H9 (cell line): ENCODE measurements at regions not wholly inside any gene's neighbourhood (a gene's known extent, or its start where the extent isn't known, plus 50 kb on each side); places are given as distances from the start of the nearest gene placed in this dataset.

Source experiments
- DNase-seq: peaks from one replicate; pipeline ENCODE4 v3.0.0-alpha.2; 2017
- H2AFZ ChIP-seq: one replicate; pipeline ENCODE4 v1.6.1; 2013; ENCODE audit warnings: mild to moderate bottlenecking, low read length, control low read depth, moderate library complexity
- H2AK5ac ChIP-seq: 2 replicates; pipeline ENCODE4 v1.6.1; 2013; ENCODE audit warnings: low read length, control low read depth, mixed read lengths; ENCODE audit not compliant: insufficient read length
- H2BK120ac ChIP-seq: one replicate; pipeline ENCODE4 v1.6.1; 2013; ENCODE audit warnings: low read depth, mild to moderate bottlenecking, low read length, control low read depth, inconsistent platforms; ENCODE audit not compliant: poor library complexity, severe bottlenecking
- H2BK12ac ChIP-seq: 2 replicates; pipeline ENCODE4 v1.6.1; 2013; ENCODE audit warnings: low read length, control low read depth, mixed read lengths, low read depth; ENCODE audit not compliant: insufficient read length
- H2BK15ac ChIP-seq: 2 replicates; pipeline ENCODE4 v1.6.1; 2013; ENCODE audit warnings: low read depth, low read length, control low read depth
- H2BK20ac ChIP-seq: one replicate; pipeline ENCODE4 v1.6.1; 2013; ENCODE audit warnings: low read depth, mild to moderate bottlenecking, low read length, control low read depth, inconsistent platforms; ENCODE audit not compliant: poor library complexity, severe bottlenecking
- H2BK5ac ChIP-seq: 2 replicates; pipeline ENCODE4 v1.6.1; 2013; ENCODE audit warnings: low read length, control low read depth, mixed read lengths; ENCODE audit not compliant: insufficient read length
- H3K14ac ChIP-seq: 2 replicates; pipeline ENCODE4 v1.6.1; 2013; ENCODE audit warnings: low read length, control low read depth; ENCODE audit not compliant: insufficient read depth
- H3K18ac ChIP-seq: 2 replicates; pipeline ENCODE4 v1.6.1; 2013; ENCODE audit warnings: low read depth, mild to moderate bottlenecking, mixed read lengths, low read length, control low read depth; ENCODE audit not compliant: insufficient read length
- H3K23ac ChIP-seq: 2 replicates; pipeline ENCODE4 v1.6.1; 2013; ENCODE audit warnings: low read length, control low read depth, mixed read lengths, low read depth; ENCODE audit not compliant: insufficient read length
- H3K23me2 ChIP-seq: 2 replicates; pipeline ENCODE4 v1.6.1; 2013; ENCODE audit warnings: low read depth, mild to moderate bottlenecking, mixed read lengths, low read length, control low read depth; ENCODE audit not compliant: insufficient read length, poor library complexity, severe bottlenecking
- H3K27ac ChIP-seq: 2 replicates; pipeline ENCODE4 v1.5.1; 2013; ENCODE audit warnings: low read length, control low read depth, mixed read lengths, low read depth; ENCODE audit not compliant: insufficient read length
- H3K27me3 ChIP-seq: 2 replicates; pipeline ENCODE4 v1.6.1; 2013; ENCODE audit warnings: low read length, control low read depth, inconsistent platforms; ENCODE audit not compliant: insufficient read depth
- H3K4ac ChIP-seq: 2 replicates; pipeline ENCODE4 v1.6.1; 2013; ENCODE audit warnings: low read depth, mild to moderate bottlenecking, control low read depth, inconsistent platforms, low read length, moderate library complexity
- H3K4me1 ChIP-seq: 2 replicates; pipeline ENCODE4 v1.6.1; 2013; ENCODE audit warnings: low read length, control low read depth, inconsistent platforms; ENCODE audit not compliant: insufficient read depth
- H3K4me2 ChIP-seq: 2 replicates; pipeline ENCODE4 v1.6.1; 2013; ENCODE audit warnings: low read length, control low read depth, mixed read lengths; ENCODE audit not compliant: insufficient read length, insufficient read depth
- H3K56ac ChIP-seq: 2 replicates; pipeline ENCODE4 v1.6.1; 2013; ENCODE audit warnings: low read depth, mild to moderate bottlenecking, mixed read lengths, low read length, control low read depth; ENCODE audit not compliant: insufficient read length
- H3K79me1 ChIP-seq: 2 replicates; pipeline ENCODE4 v1.6.1; 2013; ENCODE audit warnings: low read depth, mild to moderate bottlenecking, moderate library complexity, low read length, control low read depth, inconsistent platforms; ENCODE audit not compliant: insufficient read depth, poor library complexity, severe bottlenecking
- H3K79me2 ChIP-seq: 2 replicates; pipeline ENCODE4 v1.6.1; 2013; ENCODE audit warnings: low read length, control low read depth, inconsistent platforms; ENCODE audit not compliant: insufficient read depth
- H3K9ac ChIP-seq: 2 replicates; pipeline ENCODE4 v1.6.1; 2013; ENCODE audit warnings: low read length, control low read depth, mixed read lengths; ENCODE audit not compliant: insufficient read length; ENCODE audit errors: extremely low read depth
- H3K9me3 ChIP-seq: one replicate; pipeline ENCODE4 v1.6.1; 2013; ENCODE audit warnings: low read depth, low read length, inconsistent platforms; ENCODE audit not compliant: control insufficient read depth
- H3T11ph ChIP-seq: one replicate; pipeline ENCODE4 v1.6.1; 2013; ENCODE audit warnings: mild to moderate bottlenecking, low read length, control low read depth, inconsistent platforms
- H4K20me1 ChIP-seq: one replicate; pipeline ENCODE4 v1.6.1; 2013; ENCODE audit not compliant: control insufficient read depth, insufficient read length, insufficient read depth
- H4K5ac ChIP-seq: 2 replicates; pipeline ENCODE4 v1.6.1; 2013; ENCODE audit warnings: low read depth, mild to moderate bottlenecking, mixed read lengths, low read length, control low read depth; ENCODE audit not compliant: insufficient read length
- H4K8ac ChIP-seq: replicated peaks from 2 replicates; pipeline ENCODE4 v1.6.1; 2013; ENCODE audit warnings: low read length, control low read depth, mixed read lengths, low read depth; ENCODE audit not compliant: insufficient read length
- H4K91ac ChIP-seq: 2 replicates; pipeline ENCODE4 v1.6.1; 2013; ENCODE audit warnings: low read depth, mild to moderate bottlenecking, moderate library complexity, mixed read lengths, low read length, control low read depth; ENCODE audit not compliant: insufficient read length
- H3K27ac Mint-ChIP-seq, 3 experiments: 2 replicates in 2 of 3; 3 replicates in 1 of 3; pipeline ENCODE4 v1.8.0; 2020 to 2021; ENCODE audit warnings: mixed read lengths in 3 of 3, mild to moderate bottlenecking in 1 of 3, moderate library complexity in 1 of 3
- H3K27me3 Mint-ChIP-seq: 2 replicates; pipeline ENCODE4 v1.8.0; 2021; ENCODE audit warnings: low read depth, mild to moderate bottlenecking, moderate library complexity, mixed read lengths
- H3K36me3 Mint-ChIP-seq, 3 experiments: 2 replicates in 2 of 3; 3 replicates in 1 of 3; pipeline ENCODE4 v1.8.0; 2020 to 2021; ENCODE audit warnings: low read depth in 3 of 3, mixed read lengths in 3 of 3; ENCODE audit not compliant: insufficient read depth in 1 of 3
- H3K4me1 Mint-ChIP-seq, 2 experiments: 2 replicates each; pipeline ENCODE4 v1.8.0; 2020; ENCODE audit warnings: mixed read lengths in 2 of 2
- H3K4me3 Mint-ChIP-seq, 2 experiments: 2 replicates in 1 of 2; 3 replicates in 1 of 2; pipeline ENCODE4 v1.8.0; 2020 to 2021; ENCODE audit warnings: mild to moderate bottlenecking in 2 of 2, mixed read lengths in 2 of 2, moderate library complexity in 1 of 2
- H3K9me3 Mint-ChIP-seq, 2 experiments: 2 replicates in 1 of 2; 3 replicates in 1 of 2; pipeline ENCODE4 v1.8.0; 2020; ENCODE audit warnings: mild to moderate bottlenecking in 2 of 2, mixed read lengths in 2 of 2, moderate library complexity in 1 of 2
- CTCF ChIP-seq: fragments of 200-600 bp; sonication (generic); conservative IDR thresholded peaks from 3 replicates; pipeline ENCODE4 v1.8.0; 2021; ENCODE audit warnings: antibody characterized with exemption, mild to moderate bottlenecking
- WGBS: extraction: QIAGEN DNeasy Blood & Tissue Kit; methylation state at CpG from one replicate; pipeline ENCODE4 v1.1.7; 2013; ENCODE audit warnings: missing lambda C conversion rate, low lambda C conversion rate, mixed read lengths; ENCODE audit not compliant: insufficient read length; ENCODE audit errors: extremely low coverage; 5-methylcytosine and 5-hydroxymethylcytosine counted together

- WGBS, result no CpG with 5 or more reads among the region's 4 CpGs
- H2AK5ac ChIP-seq, result no peak overlapping the region
Observed at GRCh38 chr17:71460943-71461342, 659.9 kb upstream of the SOX9 start.

More at GRCh38 chr17:71460943-71461342, 659.9 kb upstream of the SOX9 start:
- H3K36me3 Mint-ChIP-seq, result peaks cover 0 to 4% (median 0%) of the 10 kb centered on the region in 3 experiments; a peak in 1 of 7 replicates
- H3K27ac Mint-ChIP-seq, result no peak overlapping the region
- H2BK15ac ChIP-seq, result no peak overlapping the region
- H3K27me3 Mint-ChIP-seq, result peaks cover 2% of the 10 kb centered on the region
- H3K14ac ChIP-seq, result no peak overlapping the region
- H3K56ac ChIP-seq, result no peak overlapping the region
- H3T11ph ChIP-seq, result no peak overlapping the region
- H3K79me2 ChIP-seq, result no peaks in the 10 kb centered on the region
- H4K91ac ChIP-seq, result no peak overlapping the region
- DNase-seq, result no peak
- H3K9ac ChIP-seq, result no peak overlapping the region
- no peaks in the 10 kb centered on the region for H4K20me1 ChIP-seq
- no peak overlapping the region for H4K8ac ChIP-seq
- no peak overlapping the region for H2BK120ac ChIP-seq
- no peak overlapping the region for H2BK20ac ChIP-seq
- no peak overlapping the region for H3K27ac ChIP-seq
- no peak overlapping the region for H3K4me2 ChIP-seq
- H3K4ac ChIP-seq, result no peak overlapping the region
- H2BK5ac ChIP-seq, result no peak overlapping the region
- H3K27me3 ChIP-seq, result no peaks in the 10 kb centered on the region
- no peaks in the 10 kb centered on the region for H3K79me1 ChIP-seq
- peak; percentile 70 for TF ChIP-seq CTCF
- peaks cover 0 to 3% of the 10 kb centered on the region in 2 experiments; a peak in 1 of 5 replicates for H3K9me3 Mint-ChIP-seq
- no peak overlapping the region for H3K23ac ChIP-seq
- no peak overlapping the region for H2AFZ ChIP-seq
- H3K18ac ChIP-seq, result no peak overlapping the region
- peaks cover 4% of the 10 kb centered on the region; the same call in 1 of the 2 replicates for H3K4me1 ChIP-seq
- no peak overlapping the region for H2BK12ac ChIP-seq
- H3K23me2 ChIP-seq, result no peaks in the 10 kb centered on the region
- peaks cover 23 to 36% of the 10 kb centered on the region in 2 experiments for H3K4me1 Mint-ChIP-seq
- H3K4me3 Mint-ChIP-seq, result no peak overlapping the region
- no peaks in the 10 kb centered on the region for H3K9me3 ChIP-seq
- no peak overlapping the region for H4K5ac ChIP-seq
